Umbilical cord (tissue), 1 donor: ENCODE measurements at regions not wholly inside any gene's neighbourhood (a gene's known extent, or its start where the extent isn't known, plus 50 kb on each side); places are given as distances from the start of the nearest gene placed in this dataset.
"Not testable (repeated sequence)": the region's sequence is repeated elsewhere in the genome, so short reads cannot be mapped to it uniquely, and the experiment has no call there.

ENCODE experiments used
- DNase-seq: peaks from one replicate; pipeline ENCODE4 v3.0.0-alpha.2; 2015; ENCODE audit warnings: low spot score

- no peak for DNase-seq
Measured at GRCh38 chr15:93826293-93826692, 405.1 kb upstream of the MCTP2 start.

GRCh38 chr15:93825682-93826081, 405.7 kb upstream of the MCTP2 start:
- no peak for DNase-seq

GRCh38 chr15:93823971-93824913, 407.1 kb upstream of the MCTP2 start:
- DNase-seq, result no peak

GRCh38 chr15:93820566-93820965, 410.8 kb upstream of the MCTP2 start:
- peak; percentile 50 for DNase-seq

GRCh38 chr15:93819826-93820225, 411.5 kb upstream of the MCTP2 start:
- DNase-seq, result peak; percentile 81

- DNase-seq, result no peak
Measured at GRCh38 chr15:93816815-93817214, 414.5 kb upstream of the MCTP2 start.

- no peak for DNase-seq
Measured at GRCh38 chr15:93811305-93811704, 420.1 kb upstream of the MCTP2 start.

GRCh38 chr15:93809516-93809915, 421.8 kb upstream of the MCTP2 start:
- no peak for DNase-seq

GRCh38 chr15:93803421-93804152, 427.8 kb upstream of the MCTP2 start:
- no peak for DNase-seq

GRCh38 chr15:93801206-93801605, 430.2 kb upstream of the MCTP2 start:
- no peak for DNase-seq

GRCh38 chr15:93800805-93801204, 430.6 kb upstream of the MCTP2 start:
- DNase-seq, result no peak

- DNase-seq, result no peak
Measured at GRCh38 chr15:93789441-93789840, 441.9 kb upstream of the MCTP2 start.

GRCh38 chr15:93780073-93780472, 451.3 kb upstream of the MCTP2 start:
- DNase-seq, result no peak

- no peak for DNase-seq
Measured at GRCh38 chr15:93779341-93779740, 452.0 kb upstream of the MCTP2 start.

GRCh38 chr15:93771196-93772030, 459.9 kb upstream of the MCTP2 start:
- no peak for DNase-seq

- DNase-seq, result no peak
Measured at GRCh38 chr15:93770788-93771187, 460.6 kb upstream of the MCTP2 start.

- no peak for DNase-seq
Measured at GRCh38 chr15:93762036-93762435, 469.3 kb upstream of the MCTP2 start.

- peak; percentile 5 for DNase-seq
Measured at GRCh38 chr15:93759629-93760028, 471.7 kb upstream of the MCTP2 start.

- no peak for DNase-seq
Measured at GRCh38 chr15:93758824-93759223, 472.5 kb upstream of the MCTP2 start.

- DNase-seq, result no peak
Measured at GRCh38 chr15:93748710-93749109, 482.7 kb upstream of the MCTP2 start.

- DNase-seq, result not testable (repeated sequence)
Measured at GRCh38 chr15:93734976-93735375, 496.4 kb upstream of the MCTP2 start.

GRCh38 chr15:93730724-93731123, 500.6 kb upstream of the MCTP2 start:
- DNase-seq, result no peak
